Breast epithelium (tissue), 3 donors: ENCODE measurements at regions not wholly inside any gene's neighbourhood (a gene's known extent, or its start where the extent isn't known, plus 50 kb on each side); places are given as distances from the start of the nearest gene placed in this dataset.

Experiments
- CTCF ChIP-seq, 3 donors: fragments of 450-650 bp; IDR thresholded peaks; one replicate each; pipeline ENCODE4 v1.5.1; 2016 to 2017; ENCODE audit warnings: antibody characterized with exemption in 3 of 3, mild to moderate bottlenecking in 3 of 3, moderate library complexity in 3 of 3
- POLR2A ChIP-seq: fragments of 450-650 bp; IDR thresholded peaks from one replicate; pipeline ENCODE4 v1.6.1; 2016; ENCODE audit warnings: antibody characterized with exemption, mild to moderate bottlenecking, moderate library complexity

DNA sequence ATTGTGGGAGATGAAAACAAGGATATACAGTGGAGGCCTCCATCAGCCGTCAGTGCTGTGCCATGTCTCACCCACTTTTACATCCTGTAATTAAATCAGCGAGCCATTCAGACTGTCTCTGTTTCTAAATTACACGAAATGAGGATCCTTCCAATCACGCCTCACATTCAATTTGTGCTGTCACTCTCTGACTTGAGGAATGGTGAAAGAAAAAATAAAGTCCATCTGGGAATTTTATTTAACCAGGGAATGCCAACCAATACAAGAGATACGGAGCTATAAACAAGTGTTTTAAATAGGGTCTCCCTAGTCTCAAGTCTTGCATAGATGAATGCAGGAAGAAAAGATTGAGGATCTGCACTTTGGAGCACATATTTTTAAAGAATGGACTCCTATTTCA lies 72.8 kb downstream of the CMPK2 start:
- TF ChIP-seq CTCF (IDR thresholded peaks at IDR 0.05) (no peak), POLR2A (no peak)
